Activated T-helper 1 cell treated with anti-CD3 and anti-CD28 coated beads, Interleukin-2, amount 50 U/mL, for 16 hours (primary cell): ENCODE measurements at regions not wholly inside any gene's neighbourhood (a gene's known extent, or its start where the extent isn't known, plus 50 kb on each side); places are given as distances from the start of the nearest gene placed in this dataset.

ENCODE experiments used
- DNase-seq, 2 donors: peaks; one replicate each; pipeline ENCODE4 v3.0.0-alpha.2; 2020; ENCODE audit warnings: low read depth in 1 of 2, low spot score in 1 of 2

DNA sequence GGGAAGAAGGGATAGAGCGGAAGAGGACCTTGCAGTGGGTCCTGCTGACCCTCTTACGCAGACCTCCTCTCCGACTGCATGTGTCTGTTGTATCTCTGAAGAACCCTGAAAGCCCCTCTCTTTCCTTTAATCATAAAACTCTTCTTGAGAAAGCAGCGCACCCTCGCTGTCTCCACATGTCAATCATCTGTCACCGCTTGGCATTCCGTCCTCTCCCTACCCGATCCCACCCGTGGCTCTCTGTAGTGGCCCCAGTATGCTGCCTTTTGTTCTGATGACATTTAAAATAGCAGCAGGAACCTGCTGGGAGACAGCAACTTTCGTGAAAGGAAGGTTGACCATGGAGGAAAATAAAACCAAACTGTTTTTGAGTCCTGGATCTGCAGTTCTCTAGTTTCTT is 582.9 kb upstream of the SALL3 start:
- DNase-seq, result no peak

DNA sequence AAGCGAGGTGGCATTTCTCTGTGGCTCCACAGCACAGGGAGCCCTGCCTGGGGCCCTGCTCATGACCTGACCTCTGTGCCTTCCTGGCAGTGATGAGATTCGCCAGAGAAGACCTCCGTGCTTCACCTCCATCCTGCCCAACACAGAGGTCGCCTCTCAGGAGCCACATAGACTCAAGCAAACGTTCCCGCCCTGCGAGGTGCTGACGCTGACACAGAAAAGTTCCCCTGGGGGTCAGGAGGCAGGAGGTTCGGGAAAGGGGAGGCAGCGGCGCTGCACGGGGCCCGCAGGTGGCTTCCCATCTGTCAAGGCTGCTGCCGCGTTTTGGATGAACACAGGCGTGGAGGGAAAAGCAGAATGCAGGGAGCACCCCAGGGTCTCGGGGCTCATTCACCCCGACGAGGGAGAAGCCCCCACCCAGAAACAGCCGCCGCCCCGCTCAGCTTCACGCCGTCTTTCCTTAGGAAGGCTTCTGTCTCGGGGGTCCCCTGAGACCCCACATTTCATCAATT is 579.6 kb upstream of the SALL3 start:
- no peak for DNase-seq

DNA sequence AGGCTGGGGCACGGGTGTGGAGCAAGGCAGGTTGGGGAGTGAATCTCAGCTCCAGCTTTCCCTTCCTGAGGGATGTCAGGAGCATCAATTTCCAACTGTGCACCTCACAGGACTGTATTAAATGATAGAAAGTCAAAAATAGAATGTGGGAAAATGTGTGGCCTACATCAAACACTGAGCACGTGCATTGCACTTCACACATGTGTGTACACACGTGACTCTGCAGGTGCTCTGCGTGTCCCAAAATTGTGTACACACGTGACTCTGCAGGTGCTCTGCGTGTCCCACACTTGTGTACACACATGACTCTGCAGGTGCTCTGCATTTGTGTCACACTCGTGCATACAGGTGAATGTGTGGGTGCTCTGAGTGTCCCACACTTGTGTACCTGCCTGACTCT is 577.2 kb upstream of the SALL3 start:
- DNase-seq, result no peak

DNA sequence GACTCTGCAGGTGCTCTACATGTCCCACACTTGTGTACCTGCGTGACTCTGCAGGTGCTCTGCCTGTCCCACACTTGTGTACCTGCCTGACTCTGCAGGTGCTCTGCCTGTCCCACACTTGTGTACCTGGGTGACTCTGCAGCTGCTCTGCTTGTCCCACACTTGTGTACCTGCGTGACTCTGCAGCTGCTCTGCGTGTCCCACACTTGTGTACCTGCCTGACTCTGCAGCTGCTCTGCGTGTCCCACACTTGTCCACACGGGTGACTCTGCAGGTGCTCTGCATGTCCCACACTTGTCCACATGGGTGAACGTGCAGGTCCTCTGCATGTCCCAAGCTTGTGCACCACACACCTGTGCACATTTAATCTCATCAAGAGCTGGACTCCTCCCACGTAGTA is 576.7 kb upstream of the SALL3 start:
- DNase-seq, result no peak

- DNase-seq, result no peak
Measured at GRCh38 chr18:78403371-78403770, 576.2 kb upstream of the SALL3 start.

DNA sequence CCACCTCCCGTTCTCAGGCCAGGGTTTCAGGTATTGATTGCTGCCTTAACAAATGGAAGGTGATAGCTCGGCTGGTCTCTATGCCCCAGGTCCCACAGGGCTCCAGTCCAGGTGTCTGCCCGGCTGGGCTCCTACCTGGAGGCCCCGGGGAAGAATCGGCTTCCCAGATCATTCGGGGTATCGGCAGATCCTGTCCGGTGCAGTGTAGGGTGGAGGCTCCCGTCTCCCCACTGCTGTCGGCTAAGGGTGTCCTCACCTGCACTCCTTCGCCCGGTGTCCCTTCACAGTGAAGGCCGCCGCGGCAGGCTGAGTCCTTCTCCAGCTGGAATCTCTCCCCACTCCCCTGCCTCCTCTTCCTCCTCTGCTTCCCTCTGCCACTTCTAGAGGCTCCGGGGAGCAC is 573.9 kb upstream of the SALL3 start:
- no peak for DNase-seq

DNA sequence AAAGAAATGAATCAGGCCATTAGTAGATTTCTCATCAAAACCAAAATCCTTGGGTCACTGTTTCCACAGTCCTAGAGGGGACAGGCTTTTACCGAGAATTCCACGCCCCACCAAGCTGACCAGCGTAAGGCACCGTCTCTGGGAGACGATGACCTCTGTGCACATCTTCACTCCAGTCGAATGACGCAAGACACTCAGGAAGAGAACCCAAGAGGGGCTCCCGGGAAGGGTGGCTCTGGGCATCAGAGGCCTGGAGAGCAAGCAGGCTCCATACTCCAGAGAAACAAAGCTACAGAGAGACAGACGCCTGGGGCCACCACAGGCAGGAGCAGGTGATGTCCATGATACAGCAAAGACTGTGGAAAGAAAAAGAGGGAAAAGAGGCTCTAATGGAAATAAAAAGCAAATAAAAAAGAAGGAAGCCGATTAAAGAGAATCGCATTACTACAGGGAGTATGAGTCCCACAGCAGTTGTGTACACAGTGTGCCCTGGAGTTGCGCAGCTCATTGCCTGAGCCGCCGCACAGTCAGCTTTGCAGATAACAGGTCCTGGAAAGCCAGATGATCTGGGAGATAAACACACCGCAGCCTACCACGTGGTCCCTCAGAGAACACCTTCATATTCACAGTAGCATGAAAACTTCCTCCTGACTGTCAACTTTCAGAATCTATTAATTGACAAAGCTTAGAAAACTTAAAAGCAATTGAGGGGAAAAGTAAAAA is 572.7 kb upstream of the SALL3 start:
- DNase-seq, result no peak

- DNase-seq, result no peak
Measured at GRCh38 chr18:78407466-78407844, 572.2 kb upstream of the SALL3 start.

- no peak for DNase-seq
Measured at GRCh38 chr18:78408623-78409022, 571.0 kb upstream of the SALL3 start.

DNA sequence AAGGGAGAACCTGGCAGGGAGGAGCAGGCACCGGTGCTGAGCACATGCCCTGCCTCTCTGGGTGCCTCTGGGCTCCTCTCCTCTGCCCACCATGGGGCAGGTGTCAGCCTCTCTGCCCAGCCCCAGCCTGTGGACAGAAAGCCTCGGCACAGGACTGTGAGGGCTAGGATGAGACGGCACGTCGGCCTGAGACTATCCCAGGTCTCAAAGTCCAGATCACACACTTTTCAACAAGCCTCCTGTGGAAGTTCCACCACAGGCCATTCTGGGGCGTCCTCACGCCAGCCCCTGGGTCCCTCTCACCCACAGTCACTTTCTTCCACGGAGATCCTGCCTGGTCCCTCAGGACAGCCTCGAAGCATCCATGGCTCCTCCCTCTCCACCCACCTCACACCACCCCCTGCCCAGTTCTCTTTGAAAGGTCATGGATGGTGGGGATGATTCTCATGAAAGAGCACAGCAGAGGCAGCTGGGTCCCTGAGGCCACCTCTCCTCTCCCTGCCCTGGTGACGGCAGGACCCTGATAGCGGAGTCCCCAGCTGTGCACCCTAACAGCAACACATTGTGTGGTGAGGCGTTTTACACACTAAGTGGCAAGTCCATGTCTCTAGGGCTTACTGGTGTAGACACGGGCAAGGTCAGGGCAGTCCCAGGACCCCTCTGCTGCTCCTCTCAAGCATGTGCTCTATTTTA is 569.4 kb upstream of the SALL3 start:
- DNase-seq, result no peak

- no peak for DNase-seq
Measured at GRCh38 chr18:78411539-78411938, 568.1 kb upstream of the SALL3 start.

- DNase-seq, result no peak
Measured at GRCh38 chr18:78414302-78414701, 565.3 kb upstream of the SALL3 start.

- no peak for DNase-seq
Measured at GRCh38 chr18:78416853-78417252, 562.8 kb upstream of the SALL3 start.

DNA sequence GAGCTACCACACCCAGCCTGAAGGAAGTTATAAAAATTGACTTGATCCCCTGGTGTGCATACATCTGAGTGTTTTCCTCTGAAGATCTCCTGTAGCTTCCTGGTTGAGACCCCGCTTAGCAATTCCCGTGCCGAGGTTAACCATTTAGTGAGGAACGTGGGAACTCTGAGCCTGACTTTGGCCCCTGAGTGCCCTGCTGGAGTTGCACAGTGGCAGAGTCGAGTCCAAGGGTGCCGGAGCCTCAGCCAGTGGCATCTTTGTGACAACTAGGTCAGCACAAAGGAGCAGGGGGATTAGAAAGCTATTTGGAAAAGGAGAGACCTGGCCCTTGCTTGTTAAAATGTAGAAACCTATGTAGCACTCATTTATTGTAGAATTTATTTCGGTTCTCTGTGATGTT is 561.2 kb upstream of the SALL3 start:
- no peak for DNase-seq

DNA sequence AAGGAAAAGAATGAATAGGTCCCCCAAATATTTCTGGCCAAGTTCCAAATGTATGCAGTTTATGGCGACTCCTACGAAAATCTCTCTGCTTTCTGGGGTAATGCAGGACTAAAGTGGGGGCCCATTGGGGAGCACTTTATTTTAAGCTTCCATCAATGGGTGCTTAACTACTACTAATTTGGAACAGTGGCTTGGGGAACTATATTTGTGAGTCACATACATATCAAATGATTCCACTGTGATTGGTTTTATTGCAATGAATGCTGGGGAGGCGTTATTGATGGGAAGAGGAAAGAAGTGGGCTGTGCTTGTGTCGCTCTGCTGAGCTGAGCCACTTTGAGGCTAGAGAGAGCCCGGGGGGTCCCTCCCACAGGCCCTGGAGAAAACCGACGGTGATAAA is 560.4 kb upstream of the SALL3 start:
- no peak for DNase-seq

DNA sequence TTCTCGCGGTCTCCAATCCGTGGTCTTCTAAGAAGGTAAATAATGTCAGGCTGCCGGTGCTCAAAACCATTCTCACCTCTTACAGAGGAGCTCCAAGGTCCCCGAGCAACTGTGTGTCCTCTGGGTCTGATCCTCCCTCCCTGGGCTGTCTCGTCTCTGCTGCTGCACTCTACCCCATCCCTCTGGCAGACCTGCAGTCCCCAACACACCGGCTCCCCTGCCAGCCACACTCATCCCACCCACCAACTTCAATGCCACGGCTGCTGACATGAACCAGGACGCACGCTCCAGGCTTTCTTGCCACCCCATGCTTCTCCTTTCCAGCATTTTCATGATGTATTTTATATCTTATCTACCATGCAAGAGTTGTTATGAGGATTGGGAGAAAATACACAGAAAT is 559.5 kb upstream of the SALL3 start:
- no peak for DNase-seq

DNA sequence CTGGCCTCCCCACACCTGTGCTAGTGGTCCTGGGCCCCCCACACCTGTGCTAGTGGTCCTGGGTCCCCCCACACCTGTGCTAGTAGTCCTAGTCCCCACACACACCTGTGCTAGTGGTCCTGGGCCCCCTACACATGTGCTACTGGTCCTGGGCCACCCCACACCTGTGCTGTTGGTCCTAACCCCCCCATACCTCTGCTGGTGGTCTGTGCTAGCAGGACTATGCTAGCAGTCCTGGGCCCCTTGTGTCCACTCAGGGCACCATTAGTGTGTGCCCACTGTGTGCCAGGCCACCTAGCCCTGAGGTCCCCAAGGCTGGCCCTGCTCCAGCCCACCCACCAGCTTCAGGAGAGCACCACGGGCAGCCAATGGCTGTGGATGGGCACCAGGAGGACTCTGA is 558.2 kb upstream of the SALL3 start:
- DNase-seq, result no peak

DNA sequence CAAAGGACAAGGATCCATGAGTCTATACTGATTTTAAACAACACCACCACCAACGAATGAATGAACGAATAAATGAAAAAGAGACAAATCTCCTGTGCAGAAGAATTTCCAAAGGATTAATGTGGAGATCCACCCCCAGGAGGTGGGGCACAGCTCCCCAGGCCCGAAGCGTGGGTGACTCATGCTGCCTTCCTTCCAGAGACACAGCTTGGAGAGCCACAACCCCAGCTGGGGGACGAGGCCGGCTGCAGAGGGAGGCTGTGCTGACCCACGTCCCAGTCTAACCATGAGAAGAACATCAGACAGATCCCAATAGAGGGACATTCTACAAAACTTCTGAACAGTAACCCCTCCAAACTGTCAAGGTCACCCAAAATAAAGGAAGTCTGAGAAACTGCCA is 557.3 kb upstream of the SALL3 start:
- no peak for DNase-seq

DNA sequence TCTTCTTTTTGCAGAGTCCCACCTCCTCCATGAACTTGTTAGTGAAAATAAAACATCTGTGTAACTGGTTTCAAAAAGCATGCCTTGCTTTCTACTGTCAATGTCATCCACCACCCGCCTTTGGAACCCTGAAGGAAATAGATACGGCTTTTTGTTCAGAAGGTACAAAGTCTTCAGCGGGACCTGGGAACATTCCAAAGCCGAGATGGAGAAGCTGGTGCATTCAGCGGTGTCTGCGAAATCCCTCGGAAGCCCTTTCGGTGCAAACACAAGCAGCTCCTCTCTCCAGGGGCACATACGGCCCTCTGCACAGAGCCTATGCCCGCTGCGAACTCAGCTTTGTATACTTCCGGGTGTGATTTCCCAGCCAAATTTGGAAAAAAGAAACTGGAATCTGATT is 555.8 kb upstream of the SALL3 start:
- DNase-seq, result no peak

GRCh38 chr18:78424403-78425018 is 555.1 kb upstream of the SALL3 start:
- DNase-seq, result no peak

DNA sequence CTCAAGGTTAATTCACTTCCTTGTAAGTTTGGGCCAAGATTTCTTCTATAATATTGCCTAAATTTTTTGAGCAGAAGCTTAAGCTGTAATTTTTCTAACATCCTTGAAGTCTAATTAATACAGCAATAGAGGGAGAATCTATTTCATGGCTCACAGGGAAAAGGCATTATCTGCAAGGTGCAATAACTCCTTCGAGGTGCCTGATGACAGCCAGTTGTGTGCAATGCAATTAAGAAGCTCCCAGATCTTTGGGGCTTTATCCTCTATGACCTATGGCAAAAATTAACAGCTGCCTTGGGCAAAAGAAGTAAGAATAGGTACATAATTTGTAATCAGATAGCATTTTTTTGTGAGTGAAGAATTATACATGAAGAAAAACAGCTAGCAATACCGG is 554.6 kb upstream of the SALL3 start:
- DNase-seq, result no peak

DNA sequence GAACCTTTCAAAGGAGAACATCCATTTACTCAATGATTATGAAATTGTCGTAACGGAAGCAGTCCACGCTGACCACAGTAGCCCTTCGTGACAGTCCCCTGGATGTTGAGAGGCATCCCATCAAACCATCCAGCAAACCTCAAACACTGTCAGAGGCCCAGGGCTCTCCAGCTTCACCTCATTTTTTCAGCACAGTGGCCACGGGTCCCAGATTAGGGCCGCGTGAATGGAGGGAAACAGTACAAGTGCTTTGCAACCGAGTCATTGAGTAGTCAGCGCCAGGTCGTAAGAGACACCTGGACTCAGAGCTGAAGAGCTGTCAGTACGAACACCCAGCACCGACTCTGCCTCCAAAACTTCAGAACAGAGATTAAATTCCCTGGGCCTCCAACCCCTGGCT is 552.5 kb upstream of the SALL3 start:
- no peak for DNase-seq
